ENCODE measurements at regions not wholly inside any gene's neighbourhood (a gene's known extent, or its start where the extent isn't known, plus 50 kb on each side); places are given as distances from the start of the nearest gene placed in this dataset.
"Not testable (repeated sequence)": the region's sequence is repeated elsewhere in the genome, so short reads cannot be mapped to it uniquely, and the experiment has no call there.

DNA sequence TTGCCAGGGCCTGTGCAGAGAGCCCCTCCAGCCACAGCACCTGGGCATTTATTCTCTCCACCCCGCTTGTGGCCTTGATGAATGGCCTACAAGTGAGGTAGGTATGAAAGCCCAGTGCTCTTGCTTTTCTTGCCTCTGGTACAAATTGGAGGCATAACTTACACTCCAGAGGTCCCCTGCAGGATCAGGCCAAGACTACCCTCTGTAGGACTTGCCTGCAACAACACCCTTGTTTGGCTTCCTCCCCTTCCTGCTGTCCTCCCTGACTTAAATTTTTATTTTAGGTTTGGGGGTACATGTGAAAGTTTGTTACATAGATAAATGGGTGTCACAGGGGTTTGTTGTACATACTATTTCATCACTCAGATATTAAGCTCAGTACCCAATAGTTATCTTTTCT is 95.7 kb downstream of the CDC42EP3 start:
- no peak overlapping the region for H3K27ac ChIP-seq (ENCODE audit: low read depth, low read length)
- H3K4me3 ChIP-seq (ENCODE audit: low read depth in 1 of 5, low read length in 5 of 5) = no peak overlapping the region
- H3K27me3 ChIP-seq (ENCODE audit: control insufficient read depth in 5 of 5, insufficient read depth in 4 of 5, low read length in 5 of 5) = no peaks in the 10 kb centered on the region
- H3K9me3 ChIP-seq (ENCODE audit: control insufficient read depth in 5 of 5, low read length in 5 of 5) = no peaks in the 10 kb centered on the region
- peaks cover 0 to 6% (median 0%) of the 10 kb centered on the region in 5 donors for H3K4me1 ChIP-seq (ENCODE audit: control insufficient read depth in 5 of 5, insufficient read depth in 5 of 5, low read length in 5 of 5)
- no peaks in the 10 kb centered on the region for H3K36me3 ChIP-seq (ENCODE audit: control insufficient read depth in 5 of 5, insufficient read depth in 5 of 5, low read length in 5 of 5)
- H3K9ac ChIP-seq (ENCODE audit: low read length in 5 of 5) = no peak overlapping the region

DNA sequence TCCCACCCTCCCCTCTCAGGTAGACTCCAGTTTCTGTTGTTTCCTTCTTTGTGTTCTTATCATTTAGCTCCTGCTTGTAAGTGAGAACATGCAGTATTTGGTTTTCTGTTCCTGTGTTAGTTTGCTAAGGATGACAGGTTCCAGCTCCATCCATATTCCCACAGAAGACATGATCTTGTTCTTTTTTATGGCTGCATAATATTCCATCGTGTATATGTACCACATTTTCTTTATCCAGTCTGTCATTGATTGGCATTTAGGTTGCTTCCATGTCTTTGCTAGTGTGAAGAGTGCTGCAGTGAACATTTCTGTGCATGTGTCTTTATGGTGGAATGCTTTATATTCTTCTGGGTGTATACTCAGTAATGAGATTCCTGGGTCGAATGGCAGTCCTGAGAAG is 95.2 kb downstream of the CDC42EP3 start:
- not testable (repeated sequence) for H3K4me3 ChIP-seq (ENCODE audit: low read depth in 1 of 5, low read length in 5 of 5); H3K4me1 ChIP-seq (ENCODE audit: control insufficient read depth in 5 of 5, insufficient read depth in 5 of 5, low read length in 5 of 5); H3K27ac ChIP-seq (ENCODE audit: low read depth, low read length); H3K9me3 ChIP-seq (ENCODE audit: control insufficient read depth in 5 of 5, low read length in 5 of 5); H3K36me3 ChIP-seq (ENCODE audit: control insufficient read depth in 5 of 5, insufficient read depth in 5 of 5, low read length in 5 of 5); H3K9ac ChIP-seq (ENCODE audit: low read length in 5 of 5); H3K27me3 ChIP-seq (ENCODE audit: control insufficient read depth in 5 of 5, insufficient read depth in 4 of 5, low read length in 5 of 5)

DNA sequence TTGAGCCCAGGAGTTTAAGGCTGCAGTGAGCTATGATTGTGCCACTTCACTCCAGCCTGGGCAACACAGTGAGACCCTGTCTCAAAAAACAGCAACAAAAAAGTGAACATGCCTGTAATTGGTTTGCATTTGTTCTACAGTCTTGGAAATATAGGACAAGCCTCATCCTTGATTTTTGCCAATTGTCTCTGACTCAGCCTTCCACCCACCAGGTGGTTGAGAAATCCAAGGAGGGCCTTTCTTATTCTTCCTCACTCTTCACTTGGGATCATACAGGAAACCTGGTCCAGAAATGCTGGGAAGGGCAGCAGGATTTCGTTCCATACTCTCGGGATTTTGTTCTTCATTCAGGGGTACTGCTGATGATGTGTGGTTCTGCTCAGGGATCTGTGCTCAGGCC is 94.6 kb downstream of the CDC42EP3 start:
- Histone ChIP-seq H3K4me1 (ENCODE audit: control insufficient read depth in 5 of 5, insufficient read depth in 5 of 5, low read length in 5 of 5) (no peaks in the 10 kb centered on the region), H3K27me3 (ENCODE audit: control insufficient read depth in 5 of 5, insufficient read depth in 4 of 5, low read length in 5 of 5) (no peaks in the 10 kb centered on the region), H3K27ac (ENCODE audit: low read depth, low read length) (no peak overlapping the region), H3K9ac (ENCODE audit: low read length in 5 of 5) (no peak overlapping the region), H3K9me3 (ENCODE audit: control insufficient read depth in 5 of 5, low read length in 5 of 5) (no peaks in the 10 kb centered on the region), H3K4me3 (ENCODE audit: low read depth in 1 of 5, low read length in 5 of 5) (no peak overlapping the region), H3K36me3 (ENCODE audit: control insufficient read depth in 5 of 5, insufficient read depth in 5 of 5, low read length in 5 of 5) (no peaks in the 10 kb centered on the region)

DNA sequence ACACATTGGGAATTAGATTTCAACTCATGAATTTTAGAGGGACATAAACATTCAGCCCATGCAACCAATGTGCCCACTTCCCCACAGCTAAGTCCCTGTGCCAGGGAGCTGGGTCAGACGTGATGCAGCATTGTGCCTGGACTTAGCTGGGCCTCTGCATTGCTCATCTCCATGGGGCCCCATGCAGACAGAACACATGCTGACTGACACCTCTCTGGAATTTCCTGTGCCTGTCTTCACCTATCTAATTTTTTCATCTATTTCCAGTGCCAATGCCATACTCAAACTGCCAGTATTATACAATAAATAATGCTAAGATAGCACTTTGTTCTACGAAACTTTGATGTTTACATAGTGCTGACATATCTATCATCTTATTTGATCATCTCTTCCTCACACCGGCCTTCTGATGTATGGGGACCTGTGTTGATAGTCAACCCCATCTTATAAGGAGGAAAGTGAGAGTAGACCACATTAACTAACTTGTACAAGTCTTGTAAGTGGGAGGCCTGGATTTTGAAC is 92.2 kb downstream of the CDC42EP3 start:
- H3K4me1 ChIP-seq (ENCODE audit: control insufficient read depth in 5 of 5, insufficient read depth in 5 of 5, low read length in 5 of 5) = peaks cover 0 to 10% (median 8%) of the 10 kb centered on the region in 5 donors
- H3K36me3 ChIP-seq (ENCODE audit: control insufficient read depth in 5 of 5, insufficient read depth in 5 of 5, low read length in 5 of 5) = no peaks in the 10 kb centered on the region
- H3K27me3 ChIP-seq (ENCODE audit: control insufficient read depth in 5 of 5, insufficient read depth in 4 of 5, low read length in 5 of 5) = no peaks in the 10 kb centered on the region
- H3K9ac ChIP-seq (ENCODE audit: low read length in 5 of 5) = no peak overlapping the region
- H3K9me3 ChIP-seq (ENCODE audit: control insufficient read depth in 5 of 5, low read length in 5 of 5) = no peaks in the 10 kb centered on the region
- no peak overlapping the region for H3K27ac ChIP-seq (ENCODE audit: low read depth, low read length)
- no peak overlapping the region for H3K4me3 ChIP-seq (ENCODE audit: low read depth in 1 of 5, low read length in 5 of 5)

DNA sequence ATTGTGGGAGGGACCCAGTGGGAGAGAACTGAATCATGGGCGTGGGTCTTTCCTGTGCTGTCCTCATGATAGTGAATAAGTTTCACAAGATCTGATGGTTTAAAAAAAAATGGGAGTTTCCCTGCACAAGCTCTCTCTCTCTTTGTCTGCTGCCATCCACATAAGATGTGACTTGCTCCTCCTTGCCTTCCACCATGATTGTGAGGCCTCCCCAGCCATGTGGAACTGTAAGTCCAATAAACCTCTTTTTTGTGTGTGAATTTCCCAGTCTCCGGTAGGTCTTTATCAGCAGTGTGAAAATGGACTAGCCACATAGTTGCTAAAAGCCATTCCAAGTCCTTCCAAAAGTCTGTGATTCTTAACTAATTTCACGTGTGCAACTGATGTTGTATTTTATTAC is 91.5 kb downstream of the CDC42EP3 start:
- not testable (repeated sequence) for H3K27ac ChIP-seq (ENCODE audit: low read depth, low read length); H3K27me3 ChIP-seq (ENCODE audit: control insufficient read depth in 5 of 5, insufficient read depth in 4 of 5, low read length in 5 of 5); H3K4me3 ChIP-seq (ENCODE audit: low read depth in 1 of 5, low read length in 5 of 5); H3K36me3 ChIP-seq (ENCODE audit: control insufficient read depth in 5 of 5, insufficient read depth in 5 of 5, low read length in 5 of 5); H3K9me3 ChIP-seq (ENCODE audit: control insufficient read depth in 5 of 5, low read length in 5 of 5); H3K9ac ChIP-seq (ENCODE audit: low read length in 5 of 5)
- H3K4me1 ChIP-seq (ENCODE audit: control insufficient read depth in 5 of 5, insufficient read depth in 5 of 5, low read length in 5 of 5) = peaks cover 0 to 10% (median 8%) of the 10 kb centered on the region in 5 donors

DNA sequence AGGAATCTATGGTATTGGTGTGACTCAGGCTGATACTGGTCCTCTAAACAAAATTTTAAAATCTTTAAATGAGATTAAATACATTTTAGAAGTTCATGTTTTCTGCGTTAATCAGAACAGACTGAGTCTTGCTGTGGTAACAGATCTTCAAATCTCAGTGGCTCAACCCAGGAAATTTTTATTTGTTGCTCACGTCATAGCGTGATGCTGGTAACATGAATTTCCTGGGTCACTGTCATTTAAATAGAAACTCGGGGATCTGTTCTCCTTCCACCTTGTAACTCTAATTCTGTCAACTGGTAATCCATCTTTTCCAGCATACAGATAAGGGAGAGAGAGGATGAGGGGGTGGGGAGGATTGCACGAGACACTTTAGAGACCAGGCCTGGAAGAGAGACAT is 90.0 kb downstream of the CDC42EP3 start:
- no peaks in the 10 kb centered on the region for H3K9me3 ChIP-seq (ENCODE audit: control insufficient read depth in 5 of 5, low read length in 5 of 5)
- H3K27me3 ChIP-seq (ENCODE audit: control insufficient read depth in 5 of 5, insufficient read depth in 4 of 5, low read length in 5 of 5) = no peaks in the 10 kb centered on the region
- H3K36me3 ChIP-seq (ENCODE audit: control insufficient read depth in 5 of 5, insufficient read depth in 5 of 5, low read length in 5 of 5) = no peaks in the 10 kb centered on the region
- peaks cover 0 to 22% (median 18%) of the 10 kb centered on the region in 5 donors for H3K4me1 ChIP-seq (ENCODE audit: control insufficient read depth in 5 of 5, insufficient read depth in 5 of 5, low read length in 5 of 5)
- no peak overlapping the region for H3K9ac ChIP-seq (ENCODE audit: low read length in 5 of 5)
- H3K27ac ChIP-seq (ENCODE audit: low read depth, low read length) = no peak overlapping the region
- H3K4me3 ChIP-seq (ENCODE audit: low read depth in 1 of 5, low read length in 5 of 5) = no peak overlapping the region

DNA sequence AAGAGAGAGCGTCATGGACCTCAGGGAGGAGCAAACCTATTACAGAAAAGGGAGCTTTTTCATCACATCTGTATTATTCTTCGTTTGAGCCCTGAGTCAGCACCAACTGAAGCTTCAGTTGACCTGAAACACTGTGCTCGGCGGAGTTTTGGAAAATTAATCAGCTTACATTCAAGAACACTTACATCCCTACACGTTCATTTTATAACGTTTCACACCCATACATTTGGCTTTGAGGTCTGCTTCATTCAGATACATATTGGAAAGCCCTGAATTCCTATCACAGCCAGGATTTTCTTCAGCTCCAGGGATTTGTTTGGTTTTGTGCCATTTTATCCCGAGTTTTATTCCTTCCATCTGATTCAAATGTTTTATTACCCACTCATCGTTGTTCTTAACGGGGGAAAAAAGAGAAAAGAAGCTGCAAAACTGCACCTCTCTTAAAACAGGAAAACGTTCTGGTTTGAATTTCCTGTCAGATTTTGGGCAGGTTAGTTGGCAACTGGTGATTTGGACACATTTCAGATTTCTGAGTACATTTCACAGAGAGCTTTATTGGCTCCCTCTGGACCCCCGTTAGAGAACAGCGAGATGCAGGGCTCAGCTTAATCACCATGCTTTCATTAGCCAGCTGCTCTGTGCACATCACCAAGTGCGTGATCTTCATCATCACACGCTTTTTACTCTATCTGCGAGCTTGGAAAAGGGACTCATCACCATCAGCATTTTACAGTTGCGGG is 88.8 kb downstream of the CDC42EP3 start:
- Histone ChIP-seq H3K27ac (ENCODE audit: low read depth, low read length) (no peak overlapping the region), H3K9ac (ENCODE audit: low read length in 5 of 5) (no peak overlapping the region), H3K27me3 (ENCODE audit: control insufficient read depth in 5 of 5, insufficient read depth in 4 of 5, low read length in 5 of 5) (no peaks in the 10 kb centered on the region), H3K4me3 (ENCODE audit: low read depth in 1 of 5, low read length in 5 of 5) (no peak overlapping the region), H3K4me1 (ENCODE audit: control insufficient read depth in 5 of 5, insufficient read depth in 5 of 5, low read length in 5 of 5) (peaks cover 0 to 32% (median 24%) of the 10 kb centered on the region in 5 donors), H3K9me3 (ENCODE audit: control insufficient read depth in 5 of 5, low read length in 5 of 5) (no peaks in the 10 kb centered on the region), H3K36me3 (ENCODE audit: control insufficient read depth in 5 of 5, insufficient read depth in 5 of 5, low read length in 5 of 5) (no peaks in the 10 kb centered on the region)

DNA sequence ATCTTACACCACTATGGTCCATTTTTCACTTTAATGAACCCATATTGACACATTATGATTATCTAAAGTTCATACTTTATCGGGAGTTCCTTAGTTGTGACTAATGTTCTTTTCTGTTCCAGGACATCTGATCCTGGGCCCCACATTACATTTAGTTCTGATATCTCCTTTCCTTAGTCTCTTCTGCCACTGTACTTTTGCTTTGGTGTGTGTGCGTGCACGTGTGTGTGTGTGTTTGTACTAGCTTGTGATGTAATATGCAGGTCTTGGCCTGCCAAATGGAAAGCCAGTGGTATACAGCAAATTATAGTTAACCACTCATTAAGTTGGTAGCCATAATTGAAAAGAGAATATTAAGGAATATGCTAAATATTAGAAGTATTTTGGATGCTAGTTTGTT is 88.0 kb downstream of the CDC42EP3 start:
- no peaks in the 10 kb centered on the region for H3K27me3 ChIP-seq (ENCODE audit: control insufficient read depth in 5 of 5, insufficient read depth in 4 of 5, low read length in 5 of 5)
- no peak overlapping the region for H3K27ac ChIP-seq (ENCODE audit: low read depth, low read length)

DNA sequence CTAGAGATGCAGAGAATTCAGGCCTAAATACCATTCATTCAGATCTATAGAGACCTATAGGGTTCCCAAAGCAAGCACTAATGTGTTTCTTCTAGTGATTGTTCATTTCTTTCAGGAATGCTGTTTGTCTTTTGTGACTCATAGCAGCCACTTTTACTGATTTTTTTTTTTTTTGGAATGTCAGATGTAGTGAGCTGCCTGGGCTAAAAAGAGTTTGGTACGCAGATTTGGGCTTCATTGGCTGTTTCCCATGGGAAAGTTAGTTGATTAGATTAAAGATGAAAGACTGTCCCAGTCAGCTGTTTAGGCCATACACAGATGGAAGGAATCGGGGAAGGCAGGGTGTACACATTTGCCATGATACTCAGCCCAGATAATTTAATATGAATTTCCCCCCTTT is 87.6 kb downstream of the CDC42EP3 start:
- Histone ChIP-seq H3K9ac (ENCODE audit: low read length in 5 of 5) (no peak overlapping the region), H3K27me3 (ENCODE audit: control insufficient read depth in 5 of 5, insufficient read depth in 4 of 5, low read length in 5 of 5) (no peaks in the 10 kb centered on the region), H3K36me3 (ENCODE audit: control insufficient read depth in 5 of 5, insufficient read depth in 5 of 5, low read length in 5 of 5) (no peaks in the 10 kb centered on the region), H3K4me3 (ENCODE audit: low read depth in 1 of 5, low read length in 5 of 5) (no peak overlapping the region), H3K9me3 (ENCODE audit: control insufficient read depth in 5 of 5, low read length in 5 of 5) (no peaks in the 10 kb centered on the region), H3K4me1 (ENCODE audit: control insufficient read depth in 5 of 5, insufficient read depth in 5 of 5, low read length in 5 of 5) (peaks cover 0 to 32% (median 24%) of the 10 kb centered on the region in 5 donors), H3K27ac (ENCODE audit: low read depth, low read length) (no peak overlapping the region)

More for the DNA sequence above, 88.0 kb downstream of the CDC42EP3 start:
- no peaks in the 10 kb centered on the region for H3K36me3 ChIP-seq (ENCODE audit: control insufficient read depth in 5 of 5, insufficient read depth in 5 of 5, low read length in 5 of 5)
- H3K4me3 ChIP-seq (ENCODE audit: low read depth in 1 of 5, low read length in 5 of 5) = no peak overlapping the region
- peaks cover 0 to 32% (median 24%) of the 10 kb centered on the region in 5 donors for H3K4me1 ChIP-seq (ENCODE audit: control insufficient read depth in 5 of 5, insufficient read depth in 5 of 5, low read length in 5 of 5)
- H3K9me3 ChIP-seq (ENCODE audit: control insufficient read depth in 5 of 5, low read length in 5 of 5) = no peaks in the 10 kb centered on the region
- no peak overlapping the region for H3K9ac ChIP-seq (ENCODE audit: low read length in 5 of 5)

DNA sequence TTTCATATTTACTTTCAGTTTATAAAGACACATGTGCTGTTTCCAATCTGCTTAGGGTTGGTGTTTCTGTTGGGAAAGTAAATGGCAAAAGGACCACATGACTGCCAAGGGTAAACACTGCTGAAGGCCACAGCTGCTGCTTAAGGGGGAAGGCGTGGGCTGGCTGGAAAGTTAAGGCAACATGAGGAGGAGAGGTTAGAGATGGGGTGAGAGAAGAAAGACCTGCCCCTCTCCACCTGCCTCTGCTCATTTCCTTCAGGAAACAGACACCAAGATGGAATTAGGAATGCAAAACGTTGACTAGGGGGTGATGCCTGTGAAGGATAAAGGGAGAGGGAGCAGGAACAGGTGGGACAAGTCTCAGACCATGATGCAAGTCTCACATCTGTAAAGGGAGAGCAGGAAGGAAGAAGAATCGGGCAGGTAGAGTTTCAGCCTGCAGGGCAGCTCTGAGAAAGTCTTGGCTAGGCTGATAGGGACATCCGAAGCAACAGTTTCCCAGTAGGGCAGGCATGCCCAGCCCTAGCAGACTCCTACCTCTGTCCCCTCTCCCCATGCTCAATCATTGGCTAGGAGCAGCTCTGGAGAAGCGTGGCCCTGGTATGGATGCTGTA is 86.0 kb downstream of the CDC42EP3 start:
- no peaks in the 10 kb centered on the region for H3K36me3 ChIP-seq (ENCODE audit: control insufficient read depth in 5 of 5, insufficient read depth in 5 of 5, low read length in 5 of 5)
- H3K27ac ChIP-seq (ENCODE audit: low read depth, low read length) = no peak overlapping the region
- H3K4me1 ChIP-seq (ENCODE audit: control insufficient read depth in 5 of 5, insufficient read depth in 5 of 5, low read length in 5 of 5) = peaks cover 5 to 37% (median 31%) of the 10 kb centered on the region in 5 donors
- no peaks in the 10 kb centered on the region for H3K9me3 ChIP-seq (ENCODE audit: control insufficient read depth in 5 of 5, low read length in 5 of 5)
- H3K27me3 ChIP-seq (ENCODE audit: control insufficient read depth in 5 of 5, insufficient read depth in 4 of 5, low read length in 5 of 5) = no peaks in the 10 kb centered on the region
- no peak overlapping the region for H3K9ac ChIP-seq (ENCODE audit: low read length in 5 of 5)
- H3K4me3 ChIP-seq (ENCODE audit: low read depth in 1 of 5, low read length in 5 of 5) = no peak overlapping the region
